IPS DF 6.9 (cell line): ENCODE measurements at regions not wholly inside any gene's neighbourhood (a gene's known extent, or its start where the extent isn't known, plus 50 kb on each side); places are given as distances from the start of the nearest gene placed in this dataset.

Source experiments
- DNase-seq: peaks from one replicate; pipeline ENCODE4 v3.0.0-alpha.2; 2013; ENCODE audit warnings: low read depth, low spot score
- H3K27ac ChIP-seq: one replicate; pipeline ENCODE4 v1.5.1; 2013; ENCODE audit warnings: low read length, control low read depth
- H3K27me3 ChIP-seq: 2 replicates; pipeline ENCODE4 v1.6.1; 2013; ENCODE audit warnings: mild to moderate bottlenecking, low read length; ENCODE audit not compliant: control insufficient read depth, insufficient read depth
- H3K36me3 ChIP-seq: 2 replicates; pipeline ENCODE4 v1.6.1; 2013; ENCODE audit warnings: low read length; ENCODE audit not compliant: control insufficient read depth, insufficient read depth
- H3K4me1 ChIP-seq: 2 replicates; pipeline ENCODE4 v1.6.1; 2013; ENCODE audit warnings: low read length; ENCODE audit not compliant: control insufficient read depth, insufficient read depth
- H3K4me3 ChIP-seq: 2 replicates; pipeline ENCODE4 v1.5.1; 2013; ENCODE audit warnings: mild to moderate bottlenecking, low read length
- H3K9me3 ChIP-seq: 2 replicates; pipeline ENCODE4 v1.6.1; 2013; ENCODE audit warnings: low read length, inconsistent platforms; ENCODE audit not compliant: control insufficient read depth, insufficient read depth
- WGBS: extraction: QIAGEN DNeasy Blood & Tissue Kit; methylation state at CpG from one replicate; pipeline ENCODE4 v1.1.7; 2013; ENCODE audit warnings: mixed read lengths, missing lambda C conversion rate; ENCODE audit not compliant: insufficient read length, insufficient coverage; 5-methylcytosine and 5-hydroxymethylcytosine counted together

GRCh38 chr20:21796059-21796458, 90.6 kb downstream of the PAX1 start:
- H3K4me1 ChIP-seq: no peaks in the 10 kb centered on the region
- H3K36me3 ChIP-seq: no peaks in the 10 kb centered on the region
- no peak overlapping the region for H3K4me3 ChIP-seq
- no peaks in the 10 kb centered on the region for H3K27me3 ChIP-seq
- DNase-seq: no peak
- WGBS: no CpG with 5 or more reads among the region's 1 CpG
- H3K9me3 ChIP-seq: no peaks in the 10 kb centered on the region
- no peak overlapping the region for H3K27ac ChIP-seq

- Histone ChIP-seq H3K27me3 (no peaks in the 10 kb centered on the region), H3K4me3 (no peak overlapping the region), H3K4me1 (no peaks in the 10 kb centered on the region), H3K9me3 (no peaks in the 10 kb centered on the region), H3K36me3 (no peaks in the 10 kb centered on the region), H3K27ac (no peak overlapping the region)
- no CpG with 5 or more reads among the region's 6 CpGs for WGBS
- DNase-seq: no peak
Observed at GRCh38 chr20:21788082-21788481, 82.6 kb downstream of the PAX1 start.

GRCh38 chr20:21781446-21782075, 76.1 kb downstream of the PAX1 start:
- Histone ChIP-seq H3K27ac (no peak overlapping the region), H3K36me3 (no peaks in the 10 kb centered on the region), H3K9me3 (no peaks in the 10 kb centered on the region), H3K27me3 (no peaks in the 10 kb centered on the region), H3K4me3 (no peak overlapping the region), H3K4me1 (peaks cover 2% of the 10 kb centered on the region; the same call in 1 of the 2 replicates)
- no peak for DNase-seq
- WGBS: no CpG with 5 or more reads among the region's 24 CpGs

DNA sequence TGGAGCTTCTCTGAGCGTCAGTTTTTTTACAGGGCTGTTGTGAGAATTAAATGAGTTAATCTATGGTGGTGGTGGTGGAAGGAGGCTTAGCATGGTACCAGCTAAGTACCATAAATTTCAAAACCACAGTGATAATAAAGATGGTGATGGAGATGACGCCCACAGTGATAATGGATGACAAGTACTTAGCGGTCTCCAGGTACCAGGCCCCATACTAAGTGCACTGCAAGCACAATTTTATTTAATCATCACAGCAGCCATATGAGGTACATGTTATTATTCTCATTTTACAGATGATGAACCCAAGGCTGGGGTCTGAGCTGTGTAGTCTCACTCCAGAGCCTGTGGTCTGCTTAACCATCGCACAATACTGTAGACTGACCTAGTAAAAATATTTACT, 75.1 kb downstream of the PAX1 start:
- no peak overlapping the region for H3K27ac ChIP-seq
- no peak for DNase-seq
- no peaks in the 10 kb centered on the region for H3K9me3 ChIP-seq
- no peaks in the 10 kb centered on the region for H3K27me3 ChIP-seq
- H3K4me1 ChIP-seq: peaks cover 2% of the 10 kb centered on the region; the same call in 1 of the 2 replicates
- WGBS: no CpG with 5 or more reads among the region's 4 CpGs
- no peak overlapping the region for H3K4me3 ChIP-seq
- H3K36me3 ChIP-seq: no peaks in the 10 kb centered on the region
